HCT116 (cell line): ENCODE measurements at regions not wholly inside any gene's neighbourhood (a gene's known extent, or its start where the extent isn't known, plus 50 kb on each side); places are given as distances from the start of the nearest gene placed in this dataset.

ENCODE experiments used
- ATAC-seq: fragments of 200-7000 bp; cut with Tn5 transposase; 2 replicates; pipeline ENCODE4 v1.9.1; 2020; ENCODE audit warnings: mild to moderate bottlenecking, moderate library complexity
- BruUV-seq: library from RNA; stranded (reverse); fragments of 400-500 nt; replicated peaks from 2 replicates; lab custom pipeline; 2021; lab: Mats Ljungman, UMichigan
- CTCF ChIA-PET: fragments of 300-600 bp; sonication (Branson Sonifier 250); formaldehyde crosslinking; loops from one replicate; lab custom pipeline; 2021; ENCODE audit warnings: antibody characterized with exemption; lab: Charles Lee
- POLR2A ChIA-PET: fragments of 300-600, 350-600 bp; sonication (Branson Sonifier 250); formaldehyde crosslinking; loops from one replicate; lab custom pipeline; 2021; ENCODE audit warnings: antibody characterized with exemption; lab: Charles Lee
- RAD21 ChIA-PET, 2 experiments: fragments of 300-600 bp; sonication (Branson Sonifier 250); formaldehyde crosslinking; loops; one replicate each; lab custom pipeline; 2023; ENCODE audit warnings: low total read pairs in 2 of 2; ENCODE audit not compliant: uncharacterized antibody in 2 of 2, unreplicated experiment in 2 of 2, low non-redundant PET in 1 of 2; lab: Charles Lee
- DNase-seq: peaks from one replicate; pipeline ENCODE4 v3.0.0-alpha.2; 2010; ENCODE audit warnings: low read depth, low spot score
- H2AFZ ChIP-seq: fragments of 200-600 bp; shearing (Covaris generic), sonication (generic); 2 replicates; pipeline ENCODE4 v1.6.1; 2017; ENCODE audit warnings: low read depth, mixed run types, mixed read lengths, antibody characterized with exemption, low read length; ENCODE audit not compliant: poor library complexity, severe bottlenecking
- H3K27ac ChIP-seq: 2 replicates; pipeline ENCODE4 v1.5.1; 2012; ENCODE audit warnings: low read depth, low read length
- H3K27me3 ChIP-seq: fragments of 200-600 bp; sonication (generic); 2 replicates; pipeline ENCODE4 v1.6.1; 2016; ENCODE audit warnings: mixed run types, low read length, mixed read lengths; ENCODE audit not compliant: insufficient read depth
- H3K36me3 ChIP-seq, 2 experiments: fragments of 200-500 bp in 1 of 2; fragments of 200-600 bp in 1 of 2; sonication (Bioruptor generic) in 1 of 2; sonication (generic) in 1 of 2; 2 replicates each; pipeline versions ENCODE4 v1.5.1 to v1.6.1; 2014 to 2016; ENCODE audit warnings: low read length in 2 of 2, inconsistent platforms in 1 of 2, mixed read lengths in 1 of 2, mixed run types in 1 of 2; ENCODE audit not compliant: insufficient read depth in 2 of 2, control insufficient read depth in 1 of 2
- H3K4me1 ChIP-seq, 2 experiments: fragments of 200-600 bp in 1 of 2; sonication (generic) in 1 of 2; 2 replicates each; pipeline versions ENCODE4 v1.5.1 to v1.6.1; 2012 to 2017; ENCODE audit warnings: low read length in 2 of 2, inconsistent platforms in 1 of 2, mild to moderate bottlenecking in 1 of 2, mixed read lengths in 1 of 2, mixed run types in 1 of 2, moderate library complexity in 1 of 2; ENCODE audit not compliant: insufficient read depth in 2 of 2, control insufficient read depth in 1 of 2
- H3K4me2 ChIP-seq: fragments of 200-600 bp; sonication (generic); 2 replicates; pipeline ENCODE4 v1.6.1; 2017; ENCODE audit warnings: mixed run types, low read length, mixed read lengths
- H3K4me3 ChIP-seq, 2 experiments: fragments of 200-600 bp in 1 of 2; sonication (generic) in 1 of 2; replicated peaks in 1 of 2; 2 replicates each; pipeline ENCODE4 v1.5.1; 2011 to 2016; ENCODE audit warnings: low read length in 2 of 2, control low read depth in 1 of 2, low read depth in 1 of 2, mild to moderate bottlenecking in 1 of 2, mixed read lengths in 1 of 2, mixed run types in 1 of 2
- H3K79me2 ChIP-seq: fragments of 200-600 bp; sonication (generic); 2 replicates; pipeline ENCODE4 v1.6.1; 2017; ENCODE audit warnings: mild to moderate bottlenecking, mixed run types, low read length, moderate library complexity, mixed read lengths; ENCODE audit not compliant: insufficient read depth
- H3K9ac ChIP-seq: fragments of 200-600 bp; sonication (generic); 2 replicates; pipeline ENCODE4 v1.6.1; 2016; ENCODE audit warnings: low read length, mixed read lengths
- H3K9me2 ChIP-seq: fragments of 200-600 bp; sonication (generic), shearing (Covaris generic); 2 replicates; pipeline ENCODE4 v1.6.1; 2017; ENCODE audit warnings: mixed run types, mild to moderate bottlenecking, moderate library complexity; ENCODE audit not compliant: insufficient read depth
- H3K9me3 ChIP-seq, 2 experiments: fragments of 200-500 bp in 1 of 2; fragments of 200-600 bp in 1 of 2; sonication (Bioruptor generic) in 1 of 2; sonication (generic) in 1 of 2; 2 replicates each; pipeline ENCODE4 v1.6.1; 2014 to 2017; ENCODE audit warnings: low read length in 2 of 2, mixed read lengths in 2 of 2, inconsistent platforms in 1 of 2, low read depth in 1 of 2, mild to moderate bottlenecking in 1 of 2, mixed run types in 1 of 2, moderate library complexity in 1 of 2; ENCODE audit not compliant: control insufficient read depth in 1 of 2, insufficient read depth in 1 of 2
- H4K20me1 ChIP-seq: fragments of 200-600 bp; sonication (generic), shearing (Covaris generic); 2 replicates; pipeline ENCODE4 v1.6.1; 2017; ENCODE audit warnings: mixed run types, mild to moderate bottlenecking, moderate library complexity; ENCODE audit not compliant: insufficient read depth
- CEBPB ChIP-seq: IDR thresholded peaks from 2 replicates; pipeline ENCODE4 v1.6.1; 2012; ENCODE audit warnings: low read depth
- EGR1 ChIP-seq: IDR thresholded peaks from 2 replicates; pipeline ENCODE4 v1.6.1; 2012; ENCODE audit warnings: low read depth
- EZH2 ChIP-seq: fragments of 200-600 bp; sonication (generic); IDR thresholded peaks from 2 replicates; pipeline ENCODE4 v1.6.1; 2017; ENCODE audit warnings: antibody characterized with exemption, mixed run types
- FOSL1 ChIP-seq: IDR thresholded peaks from 2 replicates; pipeline ENCODE4 v1.6.1; 2012; ENCODE audit warnings: low read depth
- POLR2A ChIP-seq: IDR thresholded peaks from 2 replicates; pipeline ENCODE4 v1.7.0; 2011; ENCODE audit warnings: borderline replicate concordance; ENCODE audit not compliant: insufficient read depth, insufficient read length; ENCODE audit errors: extremely low read depth
- POLR2AphosphoS5 ChIP-seq: IDR thresholded peaks from 2 replicates; pipeline ENCODE4 v1.6.1; 2011; ENCODE audit warnings: mild to moderate bottlenecking, low read depth, low read length, moderate library complexity
- RAD21 ChIP-seq: IDR thresholded peaks from 2 replicates; pipeline ENCODE4 v1.6.1; 2012; ENCODE audit warnings: low read depth, mild to moderate bottlenecking
- SP1 ChIP-seq: IDR thresholded peaks from 2 replicates; pipeline ENCODE4 v1.6.1; 2012; ENCODE audit warnings: low read depth
- TCF7L2 ChIP-seq: IDR thresholded peaks from 2 replicates; pipeline ENCODE4 v1.7.0; 2011; ENCODE audit warnings: borderline replicate concordance, inconsistent platforms; ENCODE audit not compliant: insufficient read depth, insufficient read length; ENCODE audit errors: extremely low read depth
- YY1 ChIP-seq: IDR thresholded peaks from 2 replicates; pipeline ENCODE4 v1.6.1; 2011; ENCODE audit warnings: low read length, low read depth, moderate library complexity, mild to moderate bottlenecking; ENCODE audit not compliant: insufficient replicate concordance; ENCODE audit errors: extremely low read depth
- ZFX ChIP-seq: fragments of 450-650 bp; IDR thresholded peaks from 2 replicates; pipeline ENCODE4 v1.6.1; 2017
- intact Hi-C: fragments of 100-400 bp; cut with micrococcal nuclease; formaldehyde crosslinking; loops from 2 replicates; pipeline ENCODE4 v1.10.0; 2022
- TF ChIP-seq, protein P1 (sequence below), 3 experiments: fragments of 200-600 bp in 1 of 3; sonication (generic) in 1 of 3; IDR thresholded peaks in 2 of 3; conservative IDR thresholded peaks in 1 of 3; 2 replicates each; pipeline ENCODE4 v1.5.1; 2012 to 2017; ENCODE audit warnings: low read depth in 2 of 3, low read length in 2 of 3, antibody characterized with exemption in 1 of 3, borderline replicate concordance in 1 of 3, control low read depth in 1 of 3, mild to moderate bottlenecking in 1 of 3, mixed read lengths in 1 of 3, mixed run types in 1 of 3, moderate library complexity in 1 of 3; ENCODE audit not compliant: insufficient read depth in 1 of 3
- TF ChIP-seq, protein P2 (sequence below): IDR thresholded peaks from 2 replicates; pipeline ENCODE4 v1.6.1; 2012
- TF ChIP-seq, protein P3 (sequence below): IDR thresholded peaks from 2 replicates; pipeline ENCODE4 v1.6.1; 2011; ENCODE audit warnings: mild to moderate bottlenecking, low read length, moderate library complexity; ENCODE audit not compliant: insufficient replicate concordance; ENCODE audit errors: extremely low read depth

DNA sequence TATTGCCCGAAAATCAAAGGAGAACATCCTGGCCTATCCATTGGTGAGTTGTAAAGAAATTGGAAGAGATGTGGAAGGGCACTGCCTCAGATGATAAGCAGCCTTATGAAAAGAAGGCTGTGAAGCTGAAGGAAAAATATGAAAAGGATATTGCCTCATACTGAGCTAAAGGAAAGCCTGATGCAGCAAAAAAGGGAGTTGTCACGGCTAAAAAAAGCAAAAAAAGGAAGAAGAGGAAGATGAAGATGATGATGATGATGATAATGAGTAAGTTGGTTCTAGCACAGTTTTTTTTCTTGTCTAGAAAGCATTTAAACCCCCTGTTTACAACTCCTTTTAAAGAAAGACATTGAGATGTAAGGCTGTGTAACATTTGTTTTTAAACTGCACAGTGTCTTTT, 59.8 kb upstream of the ZBED3 start:
- no TSS peak for BruUV-seq
- Histone ChIP-seq H3K4me2 (no peak overlapping the region), H3K4me3 (no peak overlapping the region), H3K4me1 (peaks cover 0 to 7% of the 10 kb centered on the region in 2 experiments; a peak in 1 of 4 replicates), H3K9me3 (no peaks in the 10 kb centered on the region), H3K27me3 (no peaks in the 10 kb centered on the region), H3K36me3 (no peaks in the 10 kb centered on the region), H3K79me2 (no peaks in the 10 kb centered on the region), H4K20me1 (no peaks in the 10 kb centered on the region), H3K9ac (no peak overlapping the region), H2AFZ (no peak overlapping the region), H3K9me2 (no peaks in the 10 kb centered on the region), H3K27ac (no peak overlapping the region)
- ChIA-PET RAD21 (interaction anchor here in 1 of 2 experiments (0.6 kb wide), 1 partner anchor 11 kb away, joined by 7 read pairs; no protein-coding TSS in a partner anchor), CTCF (no interaction called here), POLR2A (no interaction called here)
- intact Hi-C loops = loop anchor here (10.0 kb wide), 1 partner anchor 288 kb away; no protein-coding TSS in a partner anchor
- DNase-seq = no peak
- ATAC-seq = no peak
- TF ChIP-seq, protein P1, sequence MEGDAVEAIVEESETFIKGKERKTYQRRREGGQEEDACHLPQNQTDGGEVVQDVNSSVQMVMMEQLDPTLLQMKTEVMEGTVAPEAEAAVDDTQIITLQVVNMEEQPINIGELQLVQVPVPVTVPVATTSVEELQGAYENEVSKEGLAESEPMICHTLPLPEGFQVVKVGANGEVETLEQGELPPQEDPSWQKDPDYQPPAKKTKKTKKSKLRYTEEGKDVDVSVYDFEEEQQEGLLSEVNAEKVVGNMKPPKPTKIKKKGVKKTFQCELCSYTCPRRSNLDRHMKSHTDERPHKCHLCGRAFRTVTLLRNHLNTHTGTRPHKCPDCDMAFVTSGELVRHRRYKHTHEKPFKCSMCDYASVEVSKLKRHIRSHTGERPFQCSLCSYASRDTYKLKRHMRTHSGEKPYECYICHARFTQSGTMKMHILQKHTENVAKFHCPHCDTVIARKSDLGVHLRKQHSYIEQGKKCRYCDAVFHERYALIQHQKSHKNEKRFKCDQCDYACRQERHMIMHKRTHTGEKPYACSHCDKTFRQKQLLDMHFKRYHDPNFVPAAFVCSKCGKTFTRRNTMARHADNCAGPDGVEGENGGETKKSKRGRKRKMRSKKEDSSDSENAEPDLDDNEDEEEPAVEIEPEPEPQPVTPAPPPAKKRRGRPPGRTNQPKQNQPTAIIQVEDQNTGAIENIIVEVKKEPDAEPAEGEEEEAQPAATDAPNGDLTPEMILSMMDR (IDR thresholded peaks at IDR 0.05 in 2 of 3, conservative IDR thresholded peaks at IDR 0.05 in 1 of 3; ENCODE audit: borderline replicate concordance in 1 of 3, insufficient read depth in 1 of 3, low read depth in 2 of 3, low read length in 2 of 3) = no peak
- TF ChIP-seq CEBPB (no peak), SP1 (no peak), YY1 (no peak), FOSL1 (no peak), POLR2A (no peak), ZFX (no peak), POLR2AphosphoS5 (no peak)

DNA sequence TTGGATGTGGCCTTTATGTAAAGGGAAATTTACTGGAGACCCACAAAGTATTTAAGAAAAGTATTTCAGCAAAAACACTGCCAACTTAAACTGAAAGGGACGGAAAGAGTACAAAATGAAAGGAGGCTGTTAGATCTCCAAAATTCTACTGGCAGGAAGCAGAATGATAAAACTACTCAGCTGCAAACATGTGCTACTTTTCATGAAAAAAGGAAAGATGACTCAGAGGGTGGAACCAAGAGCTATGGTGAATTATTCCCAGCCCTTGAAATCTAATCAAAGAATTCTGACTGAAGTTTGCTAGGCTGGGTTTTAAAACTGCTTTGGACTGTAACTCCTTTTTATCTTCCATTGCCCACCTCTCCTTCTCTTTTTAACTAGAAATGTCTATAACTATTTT, 58.6 kb upstream of the ZBED3 start:
- Histone ChIP-seq H3K27me3 (no peaks in the 10 kb centered on the region), H3K9ac (no peak overlapping the region), H3K4me2 (no peak overlapping the region), H3K4me1 (peaks cover 0 to 7% of the 10 kb centered on the region in 2 experiments; a peak in 1 of 4 replicates), H3K36me3 (no peaks in the 10 kb centered on the region), H3K79me2 (no peaks in the 10 kb centered on the region), H3K4me3 (no peak overlapping the region), H3K9me3 (no peaks in the 10 kb centered on the region), H3K9me2 (no peaks in the 10 kb centered on the region), H3K27ac (no peak overlapping the region), H2AFZ (no peak overlapping the region), H4K20me1 (no peaks in the 10 kb centered on the region)
- POLR2A ChIA-PET = no interaction called here
- ATAC-seq (no peak), DNase-seq (no peak)
- CTCF ChIA-PET = interaction anchor here (1.0 to 1.1 kb wide), 3 partner anchors 94 to 347 kb away, joined by 3 to 4 read pairs (median 3); partner anchors contain the start of gene WDR41
- TF ChIP-seq POLR2AphosphoS5 (no peak), TCF7L2 (no peak), EGR1 (no peak), RAD21 (no peak), CEBPB (no peak), YY1 (no peak), FOSL1 (no peak), EZH2 (no peak)
- TF ChIP-seq, protein P2, sequence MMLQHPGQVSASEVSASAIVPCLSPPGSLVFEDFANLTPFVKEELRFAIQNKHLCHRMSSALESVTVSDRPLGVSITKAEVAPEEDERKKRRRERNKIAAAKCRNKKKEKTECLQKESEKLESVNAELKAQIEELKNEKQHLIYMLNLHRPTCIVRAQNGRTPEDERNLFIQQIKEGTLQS = no peak
- TF ChIP-seq, protein P3, sequence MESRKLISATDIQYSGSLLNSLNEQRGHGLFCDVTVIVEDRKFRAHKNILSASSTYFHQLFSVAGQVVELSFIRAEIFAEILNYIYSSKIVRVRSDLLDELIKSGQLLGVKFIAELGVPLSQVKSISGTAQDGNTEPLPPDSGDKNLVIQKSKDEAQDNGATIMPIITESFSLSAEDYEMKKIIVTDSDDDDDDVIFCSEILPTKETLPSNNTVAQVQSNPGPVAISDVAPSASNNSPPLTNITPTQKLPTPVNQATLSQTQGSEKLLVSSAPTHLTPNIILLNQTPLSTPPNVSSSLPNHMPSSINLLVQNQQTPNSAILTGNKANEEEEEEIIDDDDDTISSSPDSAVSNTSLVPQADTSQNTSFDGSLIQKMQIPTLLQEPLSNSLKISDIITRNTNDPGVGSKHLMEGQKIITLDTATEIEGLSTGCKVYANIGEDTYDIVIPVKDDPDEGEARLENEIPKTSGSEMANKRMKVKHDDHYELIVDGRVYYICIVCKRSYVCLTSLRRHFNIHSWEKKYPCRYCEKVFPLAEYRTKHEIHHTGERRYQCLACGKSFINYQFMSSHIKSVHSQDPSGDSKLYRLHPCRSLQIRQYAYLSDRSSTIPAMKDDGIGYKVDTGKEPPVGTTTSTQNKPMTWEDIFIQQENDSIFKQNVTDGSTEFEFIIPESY = no peak
- intact Hi-C loops = loop anchor here (10.0 kb wide), 1 partner anchor 289 kb away; no protein-coding TSS in a partner anchor
- RAD21 ChIA-PET = no interaction called here
- BruUV-seq = no TSS peak
